Spleen (tissue), 11 donors: ENCODE measurements at regions not wholly inside any gene's neighbourhood (a gene's known extent, or its start where the extent isn't known, plus 50 kb on each side); places are given as distances from the start of the nearest gene placed in this dataset.

Experiments
- DNase-seq: peaks from one replicate; pipeline ENCODE4 v3.0.0-alpha.2; 2020
- H3K27ac ChIP-seq, 8 donors: fragments of 200-600 bp; sonication (generic) in 7 of 8; 1 replicate in 4 of 8; 2 replicates in 4 of 8; pipeline versions ENCODE4 v1.5.0 to v1.8.0; 2016 to 2021; ENCODE audit warnings: inconsistent platforms in 4 of 8, mild to moderate bottlenecking in 4 of 8, moderate library complexity in 1 of 8
- H3K27me3 ChIP-seq, 7 donors: fragments of 200-600 bp; sonication (generic) in 6 of 7; replicated peaks in 1 of 7; 1 replicate in 4 of 7; 2 replicates in 3 of 7; pipeline versions ENCODE4 v1.5.0 to v1.8.0; 2016 to 2021; ENCODE audit warnings: inconsistent platforms in 3 of 7, mild to moderate bottlenecking in 1 of 7
- H3K36me3 ChIP-seq, 6 donors: fragments of 200-600 bp; sonication (generic) in 5 of 6; 1 replicate in 4 of 6; 2 replicates in 2 of 6; pipeline versions ENCODE4 v1.5.0 to v1.8.0; 2016 to 2021; ENCODE audit warnings: inconsistent platforms in 2 of 6
- H3K4me1 ChIP-seq, 6 donors: fragments of 200-600 bp; sonication (generic) in 5 of 6; 1 replicate in 3 of 6; 2 replicates in 3 of 6; pipeline versions ENCODE4 v1.5.0 to v1.8.0; 2016 to 2021; ENCODE audit warnings: inconsistent platforms in 3 of 6
- H3K4me3 ChIP-seq, 8 donors: fragments of 200-600 bp; sonication (generic) in 7 of 8; 1 replicate in 4 of 8; 2 replicates in 4 of 8; pipeline versions ENCODE4 v1.5.0 to v1.8.0; 2016 to 2021; ENCODE audit warnings: inconsistent platforms in 4 of 8, mild to moderate bottlenecking in 4 of 8, moderate library complexity in 2 of 8
- H3K9me3 ChIP-seq, 8 donors: fragments of 200-600 bp; sonication (generic) in 7 of 8; 1 replicate in 4 of 8; 2 replicates in 4 of 8; pipeline versions ENCODE4 v1.5.0 to v1.8.0; 2016 to 2021; ENCODE audit warnings: inconsistent platforms in 4 of 8
- CTCF ChIP-seq, 11 experiments: fragments of 200-600 bp in 7 of 11; fragments of 450-650 bp in 4 of 11; sonication (generic) in 4 of 11; IDR thresholded peaks in 8 of 11; conservative IDR thresholded peaks in 3 of 11; 1 replicate in 7 of 11; 2 replicates in 4 of 11; pipeline versions ENCODE4 v1.4.0 to v1.8.0; 2016 to 2021; ENCODE audit warnings: antibody characterized with exemption in 11 of 11, inconsistent platforms in 4 of 11, mild to moderate bottlenecking in 1 of 11
- POLR2A ChIP-seq, 3 donors: fragments of 450-650 bp; IDR thresholded peaks; one replicate each; pipeline ENCODE4 v1.5.1; 2017; ENCODE audit warnings: antibody characterized with exemption in 3 of 3, mild to moderate bottlenecking in 1 of 3
- POLR2AphosphoS5 ChIP-seq, 3 donors: sonication (generic); formaldehyde crosslinking; IDR thresholded peaks; one replicate each; pipeline ENCODE4 v1.5.1; 2017; ENCODE audit warnings: antibody characterized with exemption in 3 of 3
- WGBS, 5 donors: extraction: QIAGEN DNeasy Blood & Tissue Kit in 3 of 5; methylation state at CpG; one replicate each; pipeline versions ENCODE4 v1.1.5 to v1.1.7; 2013 to 2018; 5-methylcytosine and 5-hydroxymethylcytosine counted together
- intact Hi-C: fragments of 100-400 bp; cut with DNase I; formaldehyde crosslinking; loops from one replicate; pipeline ENCODE4 v1.15.0; 2023; ENCODE audit warnings: low total_unique reads
- donor health status: healthy with polysubstance abuse.
- donor health status: DM: no; HTN: no; CAD: no; lungs with moderate emphysema.
- donor health status: DM: no; HTN: no; CAD: no.
- donor health status: Bipolar disorder and iron deficiency.
- donor health status: healthy.
- donor health status: DM: no; HTN: no; CAD: no.
- donor health status: DM: yes; HTN: yes; CAD: no.

- WGBS, 5 donors = 73 to 86% (median 79%) methylated on average over 2 of the region's 2 CpGs
- DNase-seq = no peak
- Histone ChIP-seq H3K9me3 (no peaks in the 10 kb centered on the region), H3K27ac (no peak overlapping the region), H3K4me1 (peaks cover 0 to 24% (median 0%) of the 10 kb centered on the region in 6 donors), H3K36me3 (no peaks in the 10 kb centered on the region), H3K27me3 (no peaks in the 10 kb centered on the region), H3K4me3 (no peak overlapping the region)
- intact Hi-C loops = loop anchor here (10.0 kb wide), 1 partner anchor 523 kb away; no protein-coding TSS in a partner anchor
- TF ChIP-seq CTCF (IDR thresholded peaks at IDR 0.05 in 8 of 11, conservative IDR thresholded peaks at IDR 0.05 in 3 of 11) (no peak), POLR2A (IDR thresholded peaks at IDR 0.05) (no peak), POLR2AphosphoS5 (IDR thresholded peaks at IDR 0.05) (no peak)
Measured at GRCh38 chr5:158172005-158172404, 313.1 kb upstream of the CLINT1 start.

GRCh38 chr5:158170534-158170933, 311.6 kb upstream of the CLINT1 start:
- intact Hi-C loops = loop anchor here (10.0 kb wide), 1 partner anchor 524 kb away; no protein-coding TSS in a partner anchor
- Histone ChIP-seq H3K27ac (no peak overlapping the region), H3K36me3 (no peaks in the 10 kb centered on the region), H3K4me1 (peaks cover 0 to 21% (median 0%) of the 10 kb centered on the region in 6 donors), H3K9me3 (no peaks in the 10 kb centered on the region), H3K4me3 (no peak overlapping the region), H3K27me3 (no peaks in the 10 kb centered on the region)
- no peak for DNase-seq
- 80 to 99% (median 91%) methylated on average over 2 of the region's 2 CpGs for WGBS, 5 donors
- TF ChIP-seq CTCF (IDR thresholded peaks at IDR 0.05 in 8 of 11, conservative IDR thresholded peaks at IDR 0.05 in 3 of 11) (no peak), POLR2A (IDR thresholded peaks at IDR 0.05) (no peak), POLR2AphosphoS5 (IDR thresholded peaks at IDR 0.05) (no peak)

GRCh38 chr5:158170060-158170459, 311.1 kb upstream of the CLINT1 start:
- TF ChIP-seq CTCF (IDR thresholded peaks at IDR 0.05 in 8 of 11, conservative IDR thresholded peaks at IDR 0.05 in 3 of 11) (no peak), POLR2AphosphoS5 (IDR thresholded peaks at IDR 0.05) (no peak), POLR2A (IDR thresholded peaks at IDR 0.05) (no peak)
- H3K9me3 ChIP-seq = no peaks in the 10 kb centered on the region
- DNase-seq = no peak
- H3K36me3 ChIP-seq = no peaks in the 10 kb centered on the region
- WGBS, 5 donors = 76 to 81% (median 79%) methylated on average over 3 of the region's 3 CpGs
- peaks cover 0 to 16% (median 0%) of the 10 kb centered on the region in 6 donors for H3K4me1 ChIP-seq
- no peak overlapping the region for H3K27ac ChIP-seq
- no peaks in the 10 kb centered on the region for H3K27me3 ChIP-seq
- intact Hi-C loops = loop anchor here (10.0 kb wide), 1 partner anchor 525 kb away; no protein-coding TSS in a partner anchor
- H3K4me3 ChIP-seq = no peak overlapping the region

GRCh38 chr5:158166424-158166823, 307.5 kb upstream of the CLINT1 start:
- DNase-seq = no peak
- H3K27ac ChIP-seq = no peak overlapping the region
- intact Hi-C loops = no loop called here
- H3K9me3 ChIP-seq = no peaks in the 10 kb centered on the region
- H3K27me3 ChIP-seq = peaks cover 0 to 3% (median 0%) of the 10 kb centered on the region in 7 donors
- H3K4me3 ChIP-seq = no peak overlapping the region
- H3K36me3 ChIP-seq = no peaks in the 10 kb centered on the region
- 54 to 68% (median 61%) methylated on average over 5 of the region's 5 CpGs for WGBS, 5 donors
- TF ChIP-seq POLR2AphosphoS5 (IDR thresholded peaks at IDR 0.05) (no peak), POLR2A (IDR thresholded peaks at IDR 0.05) (no peak), CTCF (IDR thresholded peaks at IDR 0.05 in 8 of 11, conservative IDR thresholded peaks at IDR 0.05 in 3 of 11) (no peak)
- H3K4me1 ChIP-seq = peaks cover 0 to 12% (median 0%) of the 10 kb centered on the region in 6 donors
